ENCODE measurements at regions not wholly inside any gene's neighbourhood (a gene's known extent, or its start where the extent isn't known, plus 50 kb on each side); places are given as distances from the start of the nearest gene placed in this dataset.

- Histone ChIP-seq H2AFZ (ENCODE audit: low read depth, low read length, severe bottlenecking) (no peak overlapping the region), H3K27ac (ENCODE audit: low read depth, low read length) (no peak overlapping the region), H3K36me3 (ENCODE audit: low read length) (no peaks in the 10 kb centered on the region), H3F3A (ENCODE audit: insufficient read depth) (no peaks in the 10 kb centered on the region), H3K4me2 (ENCODE audit: low read depth, low read length, poor library complexity, severe bottlenecking) (no peak overlapping the region), H3K9me3 (ENCODE audit: insufficient read depth, low read length) (no peaks in the 10 kb centered on the region), H3K9ac (ENCODE audit: low read length) (no peak overlapping the region), H3K27me3 (ENCODE audit: low read length) (no peaks in the 10 kb centered on the region), H3K79me2 (ENCODE audit: insufficient read depth, low read length) (no peaks in the 10 kb centered on the region), H3K9me2 (replicated peaks; ENCODE audit: insufficient read depth, low read length) (no peaks in the 10 kb centered on the region), H3K4me3 (ENCODE audit: insufficient read depth, low read length, poor library complexity, severe bottlenecking) (no peak overlapping the region), H4K20me1 (ENCODE audit: low read depth, low read length) (no peaks in the 10 kb centered on the region)
- no peak for TF ChIP-seq CTCF (IDR thresholded peaks at IDR 0.05; ENCODE audit: insufficient read depth, low read length, poor library complexity, severe bottlenecking)
- no peak for TF ChIP-seq EZH2phosphoT487 (conservative IDR thresholded peaks at IDR 0.05; ENCODE audit: low read length)
These were observed 247.9 kb upstream of the ONECUT1 start for GRCh38 chr15:53037904-53038654.

- no peak overlapping the region for H3K9ac ChIP-seq (ENCODE audit: low read length)
- no peaks in the 10 kb centered on the region for H3F3A ChIP-seq (ENCODE audit: insufficient read depth)
- H3K4me2 ChIP-seq (ENCODE audit: low read depth, low read length, poor library complexity, severe bottlenecking): no peak overlapping the region
- no peaks in the 10 kb centered on the region for H3K79me2 ChIP-seq (ENCODE audit: insufficient read depth, low read length)
- H3K36me3 ChIP-seq (ENCODE audit: low read length): no peaks in the 10 kb centered on the region
- no peaks in the 10 kb centered on the region for H3K27me3 ChIP-seq (ENCODE audit: low read length)
- H2AFZ ChIP-seq (ENCODE audit: low read depth, low read length, severe bottlenecking): no peak overlapping the region
- TF ChIP-seq CTCF (IDR thresholded peaks at IDR 0.05; ENCODE audit: insufficient read depth, low read length, poor library complexity, severe bottlenecking) (no peak), EZH2phosphoT487 (conservative IDR thresholded peaks at IDR 0.05; ENCODE audit: low read length) (no peak)
- H3K27ac ChIP-seq (ENCODE audit: low read depth, low read length): no peak overlapping the region
- H3K4me3 ChIP-seq (ENCODE audit: insufficient read depth, low read length, poor library complexity, severe bottlenecking): no peak overlapping the region
- H3K9me3 ChIP-seq (ENCODE audit: insufficient read depth, low read length): no peaks in the 10 kb centered on the region
- H3K9me2 ChIP-seq (replicated peaks; ENCODE audit: insufficient read depth, low read length): no peaks in the 10 kb centered on the region
- no peaks in the 10 kb centered on the region for H4K20me1 ChIP-seq (ENCODE audit: low read depth, low read length)
These were observed 246.5 kb upstream of the ONECUT1 start for GRCh38 chr15:53036641-53037040.

GRCh38 chr15:53034767-53035245, 244.7 kb upstream of the ONECUT1 start:
- no peak overlapping the region for H3K4me3 ChIP-seq (ENCODE audit: insufficient read depth, low read length, poor library complexity, severe bottlenecking)
- H3K36me3 ChIP-seq (ENCODE audit: low read length): no peaks in the 10 kb centered on the region
- no peak overlapping the region for H3K4me2 ChIP-seq (ENCODE audit: low read depth, low read length, poor library complexity, severe bottlenecking)
- H4K20me1 ChIP-seq (ENCODE audit: low read depth, low read length): no peaks in the 10 kb centered on the region
- H2AFZ ChIP-seq (ENCODE audit: low read depth, low read length, severe bottlenecking): no peak overlapping the region
- no peaks in the 10 kb centered on the region for H3K27me3 ChIP-seq (ENCODE audit: low read length)
- no peaks in the 10 kb centered on the region for H3K9me2 ChIP-seq (replicated peaks; ENCODE audit: insufficient read depth, low read length)
- H3K9ac ChIP-seq (ENCODE audit: low read length): no peak overlapping the region
- H3K79me2 ChIP-seq (ENCODE audit: insufficient read depth, low read length): no peaks in the 10 kb centered on the region
- no peaks in the 10 kb centered on the region for H3F3A ChIP-seq (ENCODE audit: insufficient read depth)
- no peaks in the 10 kb centered on the region for H3K9me3 ChIP-seq (ENCODE audit: insufficient read depth, low read length)
- H3K27ac ChIP-seq (ENCODE audit: low read depth, low read length): no peak overlapping the region
- TF ChIP-seq EZH2phosphoT487 (conservative IDR thresholded peaks at IDR 0.05; ENCODE audit: low read length) (no peak), CTCF (IDR thresholded peaks at IDR 0.05; ENCODE audit: insufficient read depth, low read length, poor library complexity, severe bottlenecking) (no peak)

Data from SU-DHL-6 (cell line).